ENCODE measurements at regions not wholly inside any gene's neighbourhood (a gene's known extent, or its start where the extent isn't known, plus 50 kb on each side); places are given as distances from the start of the nearest gene placed in this dataset.

- DNase-seq: no peak
These were observed 109.6 kb downstream of the ICOS start for GRCh38 chr2:204046145-204046544.

GRCh38 chr2:204049635-204050034, 113.1 kb downstream of the ICOS start:
- DNase-seq: no peak

GRCh38 chr2:204050681-204051080, 114.1 kb downstream of the ICOS start:
- no peak for DNase-seq

GRCh38 chr2:204051476-204051875, 114.9 kb downstream of the ICOS start:
- DNase-seq: no peak

GRCh38 chr2:204051984-204052556, 115.5 kb downstream of the ICOS start:
- no peak for DNase-seq

- DNase-seq: no peak
These were observed 122.5 kb downstream of the ICOS start for GRCh38 chr2:204059016-204059415.

- DNase-seq: no peak
These were observed 124.3 kb downstream of the ICOS start for GRCh38 chr2:204060841-204061240.

- no peak for DNase-seq
These were observed 124.7 kb downstream of the ICOS start for GRCh38 chr2:204061241-204061640.

- DNase-seq: no peak
These were observed 127.6 kb downstream of the ICOS start for GRCh38 chr2:204064119-204064518.

- DNase-seq: peak; percentile 44
These were observed 129.0 kb downstream of the ICOS start for GRCh38 chr2:204065566-204065965.

GRCh38 chr2:204066051-204066450, 129.5 kb downstream of the ICOS start:
- no peak for DNase-seq

- DNase-seq: no peak
These were observed 133.2 kb downstream of the ICOS start for GRCh38 chr2:204069804-204070203.

GRCh38 chr2:204072443-204073324, 136.1 kb downstream of the ICOS start:
- no peak for DNase-seq

GRCh38 chr2:204074456-204074855, 137.9 kb downstream of the ICOS start:
- DNase-seq: peak; percentile 70

- no peak for DNase-seq
These were observed 141.6 kb downstream of the ICOS start for GRCh38 chr2:204078003-204078698.

GRCh38 chr2:204081487-204082425, 145.2 kb downstream of the ICOS start:
- no peak for DNase-seq

GRCh38 chr2:204086167-204086566, 149.6 kb downstream of the ICOS start:
- no peak for DNase-seq

- no peak for DNase-seq
These were observed 152.5 kb downstream of the ICOS start for GRCh38 chr2:204089105-204089504.

- DNase-seq: no peak
These were observed 153.0 kb downstream of the ICOS start for GRCh38 chr2:204089574-204089973.

GRCh38 chr2:204090021-204090420, 153.5 kb downstream of the ICOS start:
- DNase-seq: no peak

- no peak for DNase-seq
These were observed 168.2 kb downstream of the ICOS start for GRCh38 chr2:204104811-204105210.

- peak; percentile 72 for DNase-seq
These were observed 171.8 kb downstream of the ICOS start for GRCh38 chr2:204108330-204108751.

Measured in muscle of arm (tissue), 1 donor.